ENCODE measurements at regions not wholly inside any gene's neighbourhood (a gene's known extent, or its start where the extent isn't known, plus 50 kb on each side); places are given as distances from the start of the nearest gene placed in this dataset.
"Not testable (repeated sequence)": the region's sequence is repeated elsewhere in the genome, so short reads cannot be mapped to it uniquely, and the experiment has no call there.

- peak; percentile 22 for DNase-seq
Observed at GRCh38 chr18:10086458-10087210, 172.8 kb downstream of the VAPA start.

GRCh38 chr18:10088734-10089133 is 174.9 kb downstream of the VAPA start:
- no peak for DNase-seq

- peak; percentile 24 for DNase-seq
Observed at GRCh38 chr18:10089881-10090280, 176.1 kb downstream of the VAPA start.

GRCh38 chr18:10090668-10091067 is 176.9 kb downstream of the VAPA start:
- no peak for DNase-seq

GRCh38 chr18:10093445-10093844 is 179.6 kb downstream of the VAPA start:
- no peak for DNase-seq

- DNase-seq = no peak
Observed at GRCh38 chr18:10094154-10094553, 180.3 kb downstream of the VAPA start.

GRCh38 chr18:10094655-10095054 is 180.8 kb downstream of the VAPA start:
- no peak for DNase-seq

- no peak for DNase-seq
Observed at GRCh38 chr18:10095356-10095755, 181.5 kb downstream of the VAPA start.

- no peak for DNase-seq
Observed at GRCh38 chr18:10099539-10100140, 185.8 kb downstream of the VAPA start.

GRCh38 chr18:10100196-10100595 is 186.4 kb downstream of the VAPA start:
- DNase-seq = peak; percentile 44

- DNase-seq = no peak
Observed at GRCh38 chr18:10100941-10101701, 187.3 kb downstream of the VAPA start.

GRCh38 chr18:10101729-10102128 is 187.9 kb downstream of the VAPA start:
- no peak for DNase-seq

- not testable (repeated sequence) for DNase-seq
Observed at GRCh38 chr18:10105118-10105517, 191.3 kb downstream of the VAPA start.

- no peak for DNase-seq
Observed at GRCh38 chr18:10111191-10111590, 197.4 kb downstream of the VAPA start.

- DNase-seq = no peak
Observed at GRCh38 chr18:10111944-10112343, 198.1 kb downstream of the VAPA start.

GRCh38 chr18:10113121-10114022 is 199.6 kb downstream of the VAPA start:
- peak; percentile 13 for DNase-seq

GRCh38 chr18:10114717-10115463 is 201.1 kb downstream of the VAPA start:
- DNase-seq = peak; percentile 29

- no peak for DNase-seq
Observed at GRCh38 chr18:10116574-10116973, 202.8 kb downstream of the VAPA start.

- DNase-seq = no peak
Observed at GRCh38 chr18:10119528-10119927, 205.7 kb downstream of the VAPA start.

GRCh38 chr18:10119991-10120390 is 206.2 kb downstream of the VAPA start:
- no peak for DNase-seq

GRCh38 chr18:10120622-10121021 is 206.8 kb downstream of the VAPA start:
- DNase-seq = peak; percentile 44

GRCh38 chr18:10121028-10121427 is 207.2 kb downstream of the VAPA start:
- DNase-seq = no peak

All from NCI-H82 (cell line).